HEK293 (cell line): ENCODE measurements at regions not wholly inside any gene's neighbourhood (a gene's known extent, or its start where the extent isn't known, plus 50 kb on each side); places are given as distances from the start of the nearest gene placed in this dataset.

Source experiments
- CTCF ChIA-PET: fragments of 350-600 bp; formaldehyde crosslinking; extraction: SDS; loops from one replicate; lab custom pipeline; 2021; ENCODE audit warnings: antibody characterized with exemption; lab: Yijun Ruan, JAX
- POLR2A ChIA-PET: fragments of 300-600 bp; formaldehyde crosslinking; extraction: SDS; loops from one replicate; lab custom pipeline; 2020; ENCODE audit warnings: antibody characterized with exemption, inconsistent platforms; lab: Yijun Ruan, JAX
- H3K27ac ChIP-seq: fragments of 200-500 bp; sonication (Bioruptor generic); 2 replicates; pipeline ENCODE4 v1.5.1; 2014; ENCODE audit warnings: low read depth, low read length, control low read depth, inconsistent platforms; ENCODE audit errors: extremely low read depth
- H3K36me3 ChIP-seq, 2 experiments: fragments of 200-500 bp in 1 of 2; sonication (Bioruptor generic) in 1 of 2; 1 replicate in 1 of 2; 2 replicates in 1 of 2; pipeline ENCODE4 v1.5.1; 2014 to 2017; ENCODE audit warnings: inconsistent platforms in 2 of 2, low read length in 2 of 2; ENCODE audit not compliant: control insufficient read depth in 2 of 2, insufficient read depth in 1 of 2
- H3K4me1 ChIP-seq: fragments of 200-500 bp; sonication (Bioruptor generic); 2 replicates; pipeline ENCODE4 v1.5.1; 2014; ENCODE audit warnings: mild to moderate bottlenecking, low read length, inconsistent platforms; ENCODE audit not compliant: control insufficient read depth, insufficient read depth
- H3K4me3 ChIP-seq: 2 replicates; pipeline ENCODE4 v1.5.1; 2011; ENCODE audit warnings: low read depth, mild to moderate bottlenecking, control low read depth, low read length, moderate library complexity
- H3K9me3 ChIP-seq: fragments of 200-500 bp; sonication (Bioruptor generic); 2 replicates; pipeline ENCODE4 v1.5.1; 2014; ENCODE audit warnings: low read depth, low read length, inconsistent platforms; ENCODE audit not compliant: control insufficient read depth, insufficient read depth
- SCRT1 ChIP-seq: fragments of 450-650 bp; formaldehyde crosslinking; IDR thresholded peaks from 2 replicates; pipeline ENCODE4 v1.5.1; 2016; ENCODE audit warnings: missing biosample characterization, missing genetic modification characterization, borderline replicate concordance
- ZNF2 ChIP-seq: fragments of 450-650 bp; formaldehyde crosslinking; IDR thresholded peaks from 2 replicates; pipeline ENCODE4 v1.5.1; 2016; ENCODE audit warnings: missing biosample characterization, missing genetic modification characterization
- ZNF223 ChIP-seq: fragments of 450-650 bp; formaldehyde crosslinking; IDR thresholded peaks from 2 replicates; pipeline ENCODE4 v1.5.1; 2016; ENCODE audit warnings: missing biosample characterization, missing genetic modification characterization
- ZNF24 ChIP-seq: fragments of 450-650 bp; formaldehyde crosslinking; IDR thresholded peaks from 2 replicates; pipeline ENCODE4 v1.5.1; 2016; ENCODE audit warnings: missing biosample characterization, missing genetic modification characterization
- ZNF501 ChIP-seq: fragments of 450-650 bp; formaldehyde crosslinking; IDR thresholded peaks from 2 replicates; pipeline ENCODE4 v1.5.1; 2016; ENCODE audit warnings: missing biosample characterization, missing genetic modification characterization
- ZNF521 ChIP-seq: fragments of 450-650 bp; formaldehyde crosslinking; IDR thresholded peaks from 2 replicates; pipeline ENCODE4 v1.5.1; 2017; ENCODE audit warnings: missing biosample characterization, mild to moderate bottlenecking, missing genetic modification characterization
- ZNF530 ChIP-seq: fragments of 450-650 bp; formaldehyde crosslinking; IDR thresholded peaks from 2 replicates; pipeline ENCODE4 v1.5.1; 2016; ENCODE audit warnings: low read depth, missing biosample characterization, missing genetic modification characterization
- ZNF596 ChIP-seq: fragments of 450-650 bp; IDR thresholded peaks from 2 replicates; pipeline ENCODE4 v1.5.0; 2018; ENCODE audit warnings: missing biosample characterization, mild to moderate bottlenecking, missing genetic modification characterization, moderate library complexity
- ZNF660 ChIP-seq: fragments of 450-650 bp; IDR thresholded peaks from 2 replicates; pipeline ENCODE4 v1.5.1; 2018; ENCODE audit warnings: missing biosample characterization, mild to moderate bottlenecking, missing genetic modification characterization
- ZNF776 ChIP-seq: fragments of 450-650 bp; formaldehyde crosslinking; IDR thresholded peaks from 2 replicates; pipeline ENCODE4 v1.5.0; 2017; ENCODE audit warnings: missing biosample characterization, missing genetic modification characterization, borderline replicate concordance
- TF ChIP-seq, protein P1 (sequence below): fragments of 450-650 bp; IDR thresholded peaks from 2 replicates; pipeline ENCODE4 v1.5.1; 2018; ENCODE audit warnings: missing biosample characterization, mild to moderate bottlenecking, missing genetic modification characterization
- TF ChIP-seq, protein P2 (sequence below): fragments of 450-650 bp; formaldehyde crosslinking; IDR thresholded peaks from 2 replicates; pipeline ENCODE4 v1.5.1; 2016; ENCODE audit warnings: missing biosample characterization, missing genetic modification characterization, borderline replicate concordance
- TF ChIP-seq, protein P3 (sequence below): fragments of 450-650 bp; formaldehyde crosslinking; IDR thresholded peaks from 2 replicates; pipeline ENCODE4 v1.5.1; 2016; ENCODE audit warnings: missing biosample characterization, missing genetic modification characterization, borderline replicate concordance
- TF ChIP-seq, protein P4 (sequence below): fragments of 450-650 bp; formaldehyde crosslinking; IDR thresholded peaks from 2 replicates; pipeline ENCODE4 v1.5.1; 2016; ENCODE audit warnings: missing biosample characterization, missing genetic modification characterization

DNA sequence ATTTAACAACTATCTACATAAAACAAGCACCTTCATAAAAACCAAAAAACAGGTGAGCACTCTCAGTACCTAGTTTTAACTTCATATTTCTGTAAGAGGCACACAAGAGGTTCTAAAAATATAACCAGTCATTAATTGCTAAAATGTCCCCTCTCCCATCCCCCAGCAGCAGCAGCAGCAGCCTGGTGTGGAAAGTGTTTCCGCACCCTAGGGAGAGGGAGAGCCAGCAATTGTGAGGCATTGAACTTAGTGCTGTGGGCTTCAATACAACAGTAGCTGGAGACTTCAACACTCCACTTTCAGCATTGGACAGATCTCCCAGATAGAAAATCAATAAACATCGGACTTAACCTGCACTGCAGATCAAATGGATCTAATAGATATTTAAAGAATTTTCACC lies 1158.5 kb downstream of the JRKL start:
- TF ChIP-seq ZNF521 (tag by site-specific recombination) (no peak), ZNF2 (no peak), ZNF24 (tag by site-specific recombination) (no peak), ZNF501 (no peak), ZNF530 (tag by site-specific recombination) (no peak)
- TF ChIP-seq, protein P1, sequence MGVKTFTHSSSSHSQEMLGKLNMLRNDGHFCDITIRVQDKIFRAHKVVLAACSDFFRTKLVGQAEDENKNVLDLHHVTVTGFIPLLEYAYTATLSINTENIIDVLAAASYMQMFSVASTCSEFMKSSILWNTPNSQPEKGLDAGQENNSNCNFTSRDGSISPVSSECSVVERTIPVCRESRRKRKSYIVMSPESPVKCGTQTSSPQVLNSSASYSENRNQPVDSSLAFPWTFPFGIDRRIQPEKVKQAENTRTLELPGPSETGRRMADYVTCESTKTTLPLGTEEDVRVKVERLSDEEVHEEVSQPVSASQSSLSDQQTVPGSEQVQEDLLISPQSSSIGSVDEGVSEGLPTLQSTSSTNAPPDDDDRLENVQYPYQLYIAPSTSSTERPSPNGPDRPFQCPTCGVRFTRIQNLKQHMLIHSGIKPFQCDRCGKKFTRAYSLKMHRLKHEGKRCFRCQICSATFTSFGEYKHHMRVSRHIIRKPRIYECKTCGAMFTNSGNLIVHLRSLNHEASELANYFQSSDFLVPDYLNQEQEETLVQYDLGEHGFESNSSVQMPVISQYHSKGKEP: no peak
- TF ChIP-seq, protein P2, sequence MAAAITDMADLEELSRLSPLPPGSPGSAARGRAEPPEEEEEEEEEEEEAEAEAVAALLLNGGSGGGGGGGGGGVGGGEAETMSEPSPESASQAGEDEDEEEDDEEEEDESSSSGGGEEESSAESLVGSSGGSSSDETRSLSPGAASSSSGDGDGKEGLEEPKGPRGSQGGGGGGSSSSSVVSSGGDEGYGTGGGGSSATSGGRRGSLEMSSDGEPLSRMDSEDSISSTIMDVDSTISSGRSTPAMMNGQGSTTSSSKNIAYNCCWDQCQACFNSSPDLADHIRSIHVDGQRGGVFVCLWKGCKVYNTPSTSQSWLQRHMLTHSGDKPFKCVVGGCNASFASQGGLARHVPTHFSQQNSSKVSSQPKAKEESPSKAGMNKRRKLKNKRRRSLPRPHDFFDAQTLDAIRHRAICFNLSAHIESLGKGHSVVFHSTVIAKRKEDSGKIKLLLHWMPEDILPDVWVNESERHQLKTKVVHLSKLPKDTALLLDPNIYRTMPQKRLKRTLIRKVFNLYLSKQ (tag by site-specific recombination): no peak
- TF ChIP-seq, protein P3, sequence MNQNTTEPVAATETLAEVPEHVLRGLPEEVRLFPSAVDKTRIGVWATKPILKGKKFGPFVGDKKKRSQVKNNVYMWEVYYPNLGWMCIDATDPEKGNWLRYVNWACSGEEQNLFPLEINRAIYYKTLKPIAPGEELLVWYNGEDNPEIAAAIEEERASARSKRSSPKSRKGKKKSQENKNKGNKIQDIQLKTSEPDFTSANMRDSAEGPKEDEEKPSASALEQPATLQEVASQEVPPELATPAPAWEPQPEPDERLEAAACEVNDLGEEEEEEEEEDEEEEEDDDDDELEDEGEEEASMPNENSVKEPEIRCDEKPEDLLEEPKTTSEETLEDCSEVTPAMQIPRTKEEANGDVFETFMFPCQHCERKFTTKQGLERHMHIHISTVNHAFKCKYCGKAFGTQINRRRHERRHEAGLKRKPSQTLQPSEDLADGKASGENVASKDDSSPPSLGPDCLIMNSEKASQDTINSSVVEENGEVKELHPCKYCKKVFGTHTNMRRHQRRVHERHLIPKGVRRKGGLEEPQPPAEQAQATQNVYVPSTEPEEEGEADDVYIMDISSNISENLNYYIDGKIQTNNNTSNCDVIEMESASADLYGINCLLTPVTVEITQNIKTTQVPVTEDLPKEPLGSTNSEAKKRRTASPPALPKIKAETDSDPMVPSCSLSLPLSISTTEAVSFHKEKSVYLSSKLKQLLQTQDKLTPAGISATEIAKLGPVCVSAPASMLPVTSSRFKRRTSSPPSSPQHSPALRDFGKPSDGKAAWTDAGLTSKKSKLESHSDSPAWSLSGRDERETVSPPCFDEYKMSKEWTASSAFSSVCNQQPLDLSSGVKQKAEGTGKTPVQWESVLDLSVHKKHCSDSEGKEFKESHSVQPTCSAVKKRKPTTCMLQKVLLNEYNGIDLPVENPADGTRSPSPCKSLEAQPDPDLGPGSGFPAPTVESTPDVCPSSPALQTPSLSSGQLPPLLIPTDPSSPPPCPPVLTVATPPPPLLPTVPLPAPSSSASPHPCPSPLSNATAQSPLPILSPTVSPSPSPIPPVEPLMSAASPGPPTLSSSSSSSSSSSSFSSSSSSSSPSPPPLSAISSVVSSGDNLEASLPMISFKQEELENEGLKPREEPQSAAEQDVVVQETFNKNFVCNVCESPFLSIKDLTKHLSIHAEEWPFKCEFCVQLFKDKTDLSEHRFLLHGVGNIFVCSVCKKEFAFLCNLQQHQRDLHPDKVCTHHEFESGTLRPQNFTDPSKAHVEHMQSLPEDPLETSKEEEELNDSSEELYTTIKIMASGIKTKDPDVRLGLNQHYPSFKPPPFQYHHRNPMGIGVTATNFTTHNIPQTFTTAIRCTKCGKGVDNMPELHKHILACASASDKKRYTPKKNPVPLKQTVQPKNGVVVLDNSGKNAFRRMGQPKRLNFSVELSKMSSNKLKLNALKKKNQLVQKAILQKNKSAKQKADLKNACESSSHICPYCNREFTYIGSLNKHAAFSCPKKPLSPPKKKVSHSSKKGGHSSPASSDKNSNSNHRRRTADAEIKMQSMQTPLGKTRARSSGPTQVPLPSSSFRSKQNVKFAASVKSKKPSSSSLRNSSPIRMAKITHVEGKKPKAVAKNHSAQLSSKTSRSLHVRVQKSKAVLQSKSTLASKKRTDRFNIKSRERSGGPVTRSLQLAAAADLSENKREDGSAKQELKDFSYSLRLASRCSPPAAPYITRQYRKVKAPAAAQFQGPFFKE (tag by site-specific recombination): no peak
- TF ChIP-seq, protein P4, sequence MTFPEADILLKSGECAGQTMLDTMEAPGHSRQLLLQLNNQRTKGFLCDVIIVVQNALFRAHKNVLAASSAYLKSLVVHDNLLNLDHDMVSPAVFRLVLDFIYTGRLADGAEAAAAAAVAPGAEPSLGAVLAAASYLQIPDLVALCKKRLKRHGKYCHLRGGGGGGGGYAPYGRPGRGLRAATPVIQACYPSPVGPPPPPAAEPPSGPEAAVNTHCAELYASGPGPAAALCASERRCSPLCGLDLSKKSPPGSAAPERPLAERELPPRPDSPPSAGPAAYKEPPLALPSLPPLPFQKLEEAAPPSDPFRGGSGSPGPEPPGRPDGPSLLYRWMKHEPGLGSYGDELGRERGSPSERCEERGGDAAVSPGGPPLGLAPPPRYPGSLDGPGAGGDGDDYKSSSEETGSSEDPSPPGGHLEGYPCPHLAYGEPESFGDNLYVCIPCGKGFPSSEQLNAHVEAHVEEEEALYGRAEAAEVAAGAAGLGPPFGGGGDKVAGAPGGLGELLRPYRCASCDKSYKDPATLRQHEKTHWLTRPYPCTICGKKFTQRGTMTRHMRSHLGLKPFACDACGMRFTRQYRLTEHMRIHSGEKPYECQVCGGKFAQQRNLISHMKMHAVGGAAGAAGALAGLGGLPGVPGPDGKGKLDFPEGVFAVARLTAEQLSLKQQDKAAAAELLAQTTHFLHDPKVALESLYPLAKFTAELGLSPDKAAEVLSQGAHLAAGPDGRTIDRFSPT (tag by site-specific recombination): no peak
- POLR2A ChIA-PET: no interaction called here

DNA sequence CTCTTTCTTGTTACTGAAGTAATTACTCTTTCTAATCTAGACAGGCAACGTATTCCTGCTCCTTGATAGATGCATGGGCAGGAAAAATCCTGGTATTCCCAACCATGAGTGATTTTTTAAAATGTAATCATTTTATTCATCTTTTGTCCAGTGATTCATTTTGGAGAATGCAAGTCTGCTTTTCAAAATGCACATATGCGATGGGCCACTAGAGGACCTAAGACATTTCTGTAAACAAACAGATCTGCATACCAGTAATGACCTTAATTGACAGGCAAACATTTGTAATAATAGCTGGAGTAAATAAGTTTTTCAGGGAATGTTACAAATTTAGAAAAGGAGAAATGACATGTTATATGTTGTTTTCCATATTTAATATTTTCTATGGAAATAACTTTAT lies 1167.6 kb downstream of the JRKL start:
- Histone ChIP-seq H3K36me3 (no peaks in the 10 kb centered on the region), H3K4me3 (no peak overlapping the region), H3K27ac (no peak overlapping the region), H3K4me1 (no peaks in the 10 kb centered on the region), H3K9me3 (no peaks in the 10 kb centered on the region)
- CTCF ChIA-PET: interaction anchor here (1.0 kb wide), 1 partner anchor 1093 kb away, joined by 3 read pairs; no protein-coding TSS in a partner anchor
- TF ChIP-seq ZNF596 (no peak), SCRT1 (tag by site-specific recombination) (no peak), ZNF660 (tag by site-specific recombination) (no peak), ZNF223 (tag by site-specific recombination) (no peak), ZNF776 (tag by site-specific recombination) (no peak)
- POLR2A ChIA-PET: no interaction called here

More for the DNA sequence above, 1158.5 kb downstream of the JRKL start:
- no peaks in the 10 kb centered on the region for H3K9me3 ChIP-seq
- no peaks in the 10 kb centered on the region for H3K36me3 ChIP-seq
- H3K4me1 ChIP-seq: no peaks in the 10 kb centered on the region
- no peak overlapping the region for H3K4me3 ChIP-seq
- CTCF ChIA-PET: no interaction called here
- no peak overlapping the region for H3K27ac ChIP-seq
